IMR-90 (cell line): ENCODE measurements at regions not wholly inside any gene's neighbourhood (a gene's known extent, or its start where the extent isn't known, plus 50 kb on each side); places are given as distances from the start of the nearest gene placed in this dataset.

Experiments
- ATAC-seq: fragments of 200-7000 bp; cut with Tn5 transposase; 2 replicates; pipeline ENCODE4 v1.9.1; 2020; ENCODE audit warnings: low read depth, mild to moderate bottlenecking, moderate library complexity
- BruUV-seq: library from RNA; stranded (reverse); fragments of 400-500 nt; replicated peaks from 2 replicates; lab custom pipeline; 2021; lab: Mats Ljungman, UMichigan
- CTCF ChIA-PET: fragments of 300-600 bp; formaldehyde crosslinking; extraction: SDS; loops from one replicate; lab custom pipeline; 2021; ENCODE audit warnings: antibody characterized with exemption; lab: Yijun Ruan, JAX
- POLR2A ChIA-PET: fragments of 300-600 bp; sonication (Branson Sonifier 250); formaldehyde crosslinking; loops from one replicate; lab custom pipeline; 2022; ENCODE audit warnings: antibody characterized with exemption; ENCODE audit not compliant: unreplicated experiment; lab: Charles Lee
- DNase-seq: peaks from one replicate; pipeline ENCODE4 v3.0.0; 2013
- H2AFZ ChIP-seq: replicated peaks from 2 replicates; pipeline ENCODE3; 2013; ENCODE audit warnings: low read length, mild to moderate bottlenecking; ENCODE audit not compliant: poor library complexity
- H2AK5ac ChIP-seq: 2 replicates; pipeline ENCODE4 v1.6.1; 2013; ENCODE audit warnings: low read depth, low read length, inconsistent platforms
- H2AK9ac ChIP-seq: replicated peaks from 2 replicates; pipeline ENCODE3; 2013; ENCODE audit warnings: mild to moderate bottlenecking, low read depth, low read length, moderate library complexity; ENCODE audit not compliant: poor library complexity
- H2BK120ac ChIP-seq: 2 replicates; pipeline ENCODE4 v1.6.1; 2013; ENCODE audit warnings: low read depth, low read length, inconsistent platforms
- H2BK15ac ChIP-seq: 3 replicates; pipeline ENCODE4 v1.6.1; 2013; ENCODE audit warnings: low read depth, low read length, inconsistent platforms
- H2BK20ac ChIP-seq: 2 replicates; pipeline ENCODE4 v1.6.1; 2013; ENCODE audit warnings: low read depth, mild to moderate bottlenecking, inconsistent platforms, low read length, moderate library complexity
- H2BK5ac ChIP-seq: 2 replicates; pipeline ENCODE4 v1.6.1; 2013; ENCODE audit warnings: mild to moderate bottlenecking, low read depth, low read length, inconsistent platforms; ENCODE audit not compliant: poor library complexity, severe bottlenecking
- H3K14ac ChIP-seq: replicated peaks from 2 replicates; pipeline ENCODE4 v1.6.1; 2013; ENCODE audit warnings: low read depth, low read length, inconsistent platforms
- H3K18ac ChIP-seq: 2 replicates; pipeline ENCODE4 v1.6.1; 2013; ENCODE audit warnings: low read depth, low read length, control low read depth
- H3K23ac ChIP-seq: 2 replicates; pipeline ENCODE4 v1.6.1; 2013; ENCODE audit warnings: low read depth, low read length, inconsistent platforms
- H3K27ac ChIP-seq: 2 replicates; pipeline ENCODE4 v1.5.1; 2013; ENCODE audit warnings: mild to moderate bottlenecking, control low read depth, low read length; ENCODE audit not compliant: insufficient read depth
- H3K27me3 ChIP-seq: 2 replicates; pipeline ENCODE4 v1.6.1; 2013; ENCODE audit warnings: low read length; ENCODE audit not compliant: control insufficient read depth, insufficient read depth
- H3K36me3 ChIP-seq: 2 replicates; pipeline ENCODE4 v1.6.1; 2013; ENCODE audit warnings: low read length, mixed read lengths; ENCODE audit not compliant: control insufficient read depth, insufficient read depth
- H3K4ac ChIP-seq: 2 replicates; pipeline ENCODE4 v1.6.1; 2013; ENCODE audit warnings: low read depth, low read length, inconsistent platforms
- H3K4me1 ChIP-seq: 2 replicates; pipeline ENCODE4 v1.6.1; 2013; ENCODE audit warnings: low read length, mixed read lengths; ENCODE audit not compliant: control insufficient read depth, insufficient read depth
- H3K4me2 ChIP-seq: 2 replicates; pipeline ENCODE4 v1.6.1; 2013; ENCODE audit warnings: low read depth, mild to moderate bottlenecking, control low read depth, low read length, moderate library complexity
- H3K4me3 ChIP-seq: 2 replicates; pipeline ENCODE4 v1.5.1; 2013; ENCODE audit warnings: low read depth, mild to moderate bottlenecking, control low read depth, low read length, moderate library complexity; ENCODE audit not compliant: insufficient read depth
- H3K56ac ChIP-seq: 2 replicates; pipeline ENCODE4 v1.6.1; 2013; ENCODE audit warnings: low read length, inconsistent platforms; ENCODE audit not compliant: insufficient read depth; ENCODE audit errors: extremely low read depth
- H3K79me1 ChIP-seq, 2 experiments: 2 replicates each; pipeline ENCODE4 v1.6.1; 2013; ENCODE audit warnings: low read length in 2 of 2, inconsistent platforms in 1 of 2, low read depth in 1 of 2
- H3K9ac ChIP-seq: 2 replicates; pipeline ENCODE4 v1.6.1; 2013; ENCODE audit warnings: low read depth, low read length, control low read depth
- H3K9me1 ChIP-seq: 2 replicates; pipeline ENCODE4 v1.6.1; 2013; ENCODE audit warnings: low read length, inconsistent platforms; ENCODE audit not compliant: insufficient read depth
- H3K9me3 ChIP-seq: 2 replicates; pipeline ENCODE4 v1.6.1; 2013; ENCODE audit warnings: low read length; ENCODE audit not compliant: control insufficient read depth, insufficient read depth
- H4K20me1 ChIP-seq: 2 replicates; pipeline ENCODE4 v1.6.1; 2013; ENCODE audit warnings: low read length, inconsistent platforms; ENCODE audit not compliant: insufficient read depth
- H4K5ac ChIP-seq: 2 replicates; pipeline ENCODE4 v1.6.1; 2013; ENCODE audit warnings: mild to moderate bottlenecking, low read depth, low read length, control low read depth
- H4K8ac ChIP-seq, 2 experiments: 2 replicates each; pipeline ENCODE4 v1.6.1; 2013; ENCODE audit warnings: low read depth in 2 of 2, low read length in 2 of 2, control low read depth in 1 of 2, inconsistent platforms in 1 of 2
- H4K91ac ChIP-seq: 2 replicates; pipeline ENCODE4 v1.6.1; 2013; ENCODE audit warnings: low read depth, low read length, inconsistent platforms; ENCODE audit not compliant: insufficient read depth
- BHLHE40 ChIP-seq: fragments of 150-350 bp; IDR thresholded peaks from 2 replicates; pipeline ENCODE4 v1.6.1; 2016; ENCODE audit warnings: mild to moderate bottlenecking, low read depth, low read length
- CTCF ChIP-seq: conservative IDR thresholded peaks from 2 replicates; pipeline ENCODE4 v1.5.1; 2012; ENCODE audit warnings: mild to moderate bottlenecking, low read depth, low read length, improper control_type of control experiment
- ELK1 ChIP-seq: fragments of 150-350 bp; IDR thresholded peaks from 2 replicates; pipeline ENCODE4 v1.6.1; 2016; ENCODE audit warnings: low read depth, mild to moderate bottlenecking, low read length, moderate library complexity, borderline replicate concordance
- FOS ChIP-seq: fragments of 150-350 bp; IDR thresholded peaks from 2 replicates; pipeline ENCODE4 v1.6.1; 2016; ENCODE audit warnings: low read depth, low read length
- MAFK ChIP-seq: IDR thresholded peaks from 2 replicates; pipeline ENCODE4 v1.6.1; 2012; ENCODE audit warnings: low read depth, low read length, improper control_type of control experiment
- NFE2L2 ChIP-seq: fragments of 150-350 bp; IDR thresholded peaks from 2 replicates; pipeline ENCODE4 v1.6.1; 2016; ENCODE audit warnings: low read depth, mild to moderate bottlenecking, low read length
- POLR2A ChIP-seq: IDR thresholded peaks from 2 replicates; pipeline ENCODE4 v1.6.1; 2012; ENCODE audit warnings: mild to moderate bottlenecking, low read depth, low read length
- RCOR1 ChIP-seq: IDR thresholded peaks from 2 replicates; pipeline ENCODE4 v1.6.1; 2012; ENCODE audit warnings: mild to moderate bottlenecking, low read length, improper control_type of control experiment; ENCODE audit not compliant: insufficient replicate concordance
- RFX5 ChIP-seq: IDR thresholded peaks from 2 replicates; pipeline ENCODE4 v1.8.0; 2012; ENCODE audit warnings: low read depth, mild to moderate bottlenecking, low read length, moderate library complexity
- SMC3 ChIP-seq: fragments of 150-350 bp; IDR thresholded peaks from 2 replicates; pipeline ENCODE4 v1.6.1; 2016; ENCODE audit warnings: low read depth, mild to moderate bottlenecking, antibody characterized with exemption, low read length, moderate library complexity
- USF2 ChIP-seq: fragments of 150-350 bp; IDR thresholded peaks from 2 replicates; pipeline ENCODE4 v1.6.1; 2017; ENCODE audit warnings: mild to moderate bottlenecking, antibody characterized with exemption, low read length, low read depth
- WGBS, 2 experiments: methylation state at CpG; one replicate each; pipeline versions ENCODE4 v1.1.5 to v1.1.7; 2013; ENCODE audit warnings: missing lambda C conversion rate in 2 of 2; ENCODE audit not compliant: insufficient read length in 1 of 2; ENCODE audit errors: extremely low coverage in 2 of 2; 5-methylcytosine and 5-hydroxymethylcytosine counted together
- dilution Hi-C: fragments of 300-500 bp; cut with HindIII; formaldehyde crosslinking; loops from one replicate; pipeline ENCODE4 v1.14.3; 2018; ENCODE audit warnings: low sequenced_read_pairs; ENCODE audit not compliant: unreplicated experiment
- in situ Hi-C: fragments of 300-500 bp; cut with MboI; formaldehyde crosslinking; loops from 3 replicates; pipeline ENCODE4 v1.14.3; 2019; ENCODE audit warnings: low sequenced_read_pairs, inconsistent platforms, mixed read lengths
- intact Hi-C: fragments of 100-400 bp; cut with micrococcal nuclease; formaldehyde crosslinking; loops from 2 replicates; pipeline ENCODE4 v1.10.0; 2022

GRCh38 chr2:160741815-160742214, 248.2 kb upstream of the RBMS1 start:
- H4K20me1 ChIP-seq, result no peaks in the 10 kb centered on the region
- H4K91ac ChIP-seq, result no peak overlapping the region; the same call in 1 of the 2 replicates
- 0 out of 2 replicates have a peak, but pooled peaks cover 3% of the 10 kb centered on the region for H3K9me1 ChIP-seq
- H3K4me3 ChIP-seq, result no peak overlapping the region
- H4K8ac ChIP-seq, result peak overlapping the region in 1 of 2 experiments; percentile 6; a peak in 1 of 4 replicates
- TF ChIP-seq USF2 (no peak), ELK1 (no peak), FOS (no peak), BHLHE40 (no peak), RCOR1 (no peak), SMC3 (no peak), POLR2A (no peak), NFE2L2 (no peak), RFX5 (no peak), CTCF (no peak), MAFK (no peak)
- no peak overlapping the region for H3K56ac ChIP-seq
- H3K36me3 ChIP-seq, result no peaks in the 10 kb centered on the region
- no peak overlapping the region for H3K23ac ChIP-seq
- H2AK9ac ChIP-seq, result no peak overlapping the region
- no peak overlapping the region for H4K5ac ChIP-seq
- H3K14ac ChIP-seq, result no peak overlapping the region
- in situ Hi-C loops (no loop called here), intact Hi-C loops (loop anchor here (10.0 kb wide), 1 partner anchor 247 kb away; the partner anchor contains the start of gene RBMS1), dilution Hi-C loops (no loop called here)
- H3K27me3 ChIP-seq, result no peaks in the 10 kb centered on the region
- CTCF ChIA-PET, result no interaction called here
- POLR2A ChIA-PET, result no interaction called here
- no peak for ATAC-seq
- H3K79me1 ChIP-seq, result no peaks in the 10 kb centered on the region
- BruUV-seq, result no TSS peak
- H3K4me1 ChIP-seq, result peaks cover 1% of the 10 kb centered on the region
- WGBS, 2 experiments, result no CpG with 5 or more reads among the region's 2 CpGs
- no peak overlapping the region for H3K9ac ChIP-seq
- H2BK20ac ChIP-seq, result no peak overlapping the region
- no peak overlapping the region for H2BK120ac ChIP-seq
- H3K18ac ChIP-seq, result no peak overlapping the region
- DNase-seq, result no peak
- no peak overlapping the region for H3K4me2 ChIP-seq
- H2AK5ac ChIP-seq, result no peak overlapping the region
- H2BK5ac ChIP-seq, result no peak overlapping the region
- H3K9me3 ChIP-seq, result no peaks in the 10 kb centered on the region
- no peak overlapping the region for H2AFZ ChIP-seq
- H3K27ac ChIP-seq, result no peak overlapping the region
- H2BK15ac ChIP-seq, result no peak overlapping the region; the same call in 2 of the 3 replicates
- H3K4ac ChIP-seq, result no peak overlapping the region
